Adrenal gland (tissue), 9 donors: ENCODE measurements at regions not wholly inside any gene's neighbourhood (a gene's known extent, or its start where the extent isn't known, plus 50 kb on each side); places are given as distances from the start of the nearest gene placed in this dataset.

Source experiments
- DNase-seq, 7 donors: peaks; one replicate each; pipeline ENCODE4 v3.0.0-alpha.2; 2019 to 2020
- H3K27ac ChIP-seq, 5 donors: fragments of 200-600 bp; sonication (generic) in 4 of 5; 1 replicate in 3 of 5; 2 replicates in 2 of 5; pipeline versions ENCODE4 v1.5.1 to v1.8.0; 2016 to 2020; ENCODE audit warnings: mild to moderate bottlenecking in 1 of 5
- H3K27me3 ChIP-seq: fragments of 200-600 bp; 2 replicates; pipeline ENCODE4 v1.8.0; 2021
- H3K36me3 ChIP-seq, 2 donors: fragments of 200-600 bp; replicated peaks in 1 of 2; 1 replicate in 1 of 2; 2 replicates in 1 of 2; pipeline versions ENCODE4 v1.5.1 to v1.8.0; 2018 to 2022
- H3K4me1 ChIP-seq, 2 donors: fragments of 200-600 bp; replicated peaks in 1 of 2; 1 replicate in 1 of 2; 2 replicates in 1 of 2; pipeline versions ENCODE4 v1.5.1 to v1.8.0; 2018 to 2021
- H3K4me3 ChIP-seq, 4 donors: fragments of 200-600 bp; sonication (generic) in 3 of 4; one replicate each; pipeline ENCODE4 v1.5.1; 2016 to 2018
- H3K9me3 ChIP-seq, 3 donors: fragments of 200-600 bp; sonication (generic) in 1 of 3; replicated peaks in 1 of 3; 1 replicate in 2 of 3; 2 replicates in 1 of 3; pipeline versions ENCODE4 v1.5.1 to v1.8.0; 2016 to 2021
- CTCF ChIP-seq, 6 experiments: fragments of 450-650 bp in 4 of 6; fragments of 200-600 bp in 2 of 6; sonication (generic) in 1 of 6; IDR thresholded peaks; 1 replicate in 5 of 6; 2 replicates in 1 of 6; pipeline versions ENCODE4 v1.5.1 to v1.8.0; 2016 to 2021; ENCODE audit warnings: antibody characterized with exemption in 6 of 6, mild to moderate bottlenecking in 2 of 6, moderate library complexity in 1 of 6
- POLR2A ChIP-seq, 2 donors: fragments of 450-650 bp; IDR thresholded peaks; one replicate each; pipeline ENCODE4 v1.6.1; 2017; ENCODE audit warnings: antibody characterized with exemption in 2 of 2, mild to moderate bottlenecking in 2 of 2, moderate library complexity in 1 of 2
- WGBS, 4 donors: extraction: QIAGEN DNeasy Blood & Tissue Kit in 2 of 4; methylation state at CpG; one replicate each; pipeline versions ENCODE4 v1.1.5 to v1.1.7; 2013 to 2017; 5-methylcytosine and 5-hydroxymethylcytosine counted together
- intact Hi-C, 2 donors: fragments of 100-400 bp; cut with DNase I; formaldehyde crosslinking; loops; one replicate each; pipeline versions ENCODE4 v1.14.1 to v1.15.0; 2022 to 2023
- donor health status: healthy with polysubstance abuse.
- donor health status: Bipolar disorder and iron deficiency.
- donor health status: DM: yes; HTN: yes; CAD: no.
- donor health status: DM: no; HTN: no; CAD: no.
- donor health status: DM: no; HTN: no; CAD: no.

GRCh38 chr1:68958958-68959357, 462.1 kb upstream of the DEPDC1 start:
- Histone ChIP-seq H3K4me3 (no peak overlapping the region), H3K4me1 (no peaks in the 10 kb centered on the region), H3K36me3 (no peaks in the 10 kb centered on the region), H3K9me3 (no peaks in the 10 kb centered on the region), H3K27me3 (no peaks in the 10 kb centered on the region), H3K27ac (no peak overlapping the region)
- DNase-seq = no peak
- WGBS, 4 donors = 22 to 51% (median 41%) methylated on average over 3 of the region's 3 CpGs
- TF ChIP-seq CTCF (IDR thresholded peaks at IDR 0.05) = no peak
- no peak for TF ChIP-seq POLR2A (IDR thresholded peaks at IDR 0.05)
- intact Hi-C loops = no loop called here

GRCh38 chr1:68959461-68960030, 462.7 kb upstream of the DEPDC1 start:
- no peak overlapping the region for H3K27ac ChIP-seq
- 67 to 84% (median 81%) methylated on average over 1 of the region's 1 CpG for WGBS, 4 donors

GRCh38 chr1:68961143-68961542, 464.3 kb upstream of the DEPDC1 start:
- no peak overlapping the region for H3K27ac ChIP-seq
- no peak overlapping the region for H3K4me3 ChIP-seq
- no peaks in the 10 kb centered on the region for H3K9me3 ChIP-seq
- 86 to 95% (median 90%) methylated on average over 1 of the region's 1 CpG for WGBS, 4 donors
- no peaks in the 10 kb centered on the region for H3K27me3 ChIP-seq
- no peak for DNase-seq
- intact Hi-C loops = no loop called here
- H3K4me1 ChIP-seq = no peaks in the 10 kb centered on the region
- H3K36me3 ChIP-seq = no peaks in the 10 kb centered on the region
- TF ChIP-seq POLR2A (IDR thresholded peaks at IDR 0.05) (no peak), CTCF (IDR thresholded peaks at IDR 0.05) (no peak)

More at GRCh38 chr1:68959461-68960030, 462.7 kb upstream of the DEPDC1 start:
- H3K4me3 ChIP-seq = no peak overlapping the region
- no peaks in the 10 kb centered on the region for H3K4me1 ChIP-seq
- H3K27me3 ChIP-seq = no peaks in the 10 kb centered on the region
- no peaks in the 10 kb centered on the region for H3K9me3 ChIP-seq
- no peak for TF ChIP-seq CTCF (IDR thresholded peaks at IDR 0.05)
- no peak for TF ChIP-seq POLR2A (IDR thresholded peaks at IDR 0.05)
- intact Hi-C loops = no loop called here
- no peak for DNase-seq
- no peaks in the 10 kb centered on the region for H3K36me3 ChIP-seq

DNA sequence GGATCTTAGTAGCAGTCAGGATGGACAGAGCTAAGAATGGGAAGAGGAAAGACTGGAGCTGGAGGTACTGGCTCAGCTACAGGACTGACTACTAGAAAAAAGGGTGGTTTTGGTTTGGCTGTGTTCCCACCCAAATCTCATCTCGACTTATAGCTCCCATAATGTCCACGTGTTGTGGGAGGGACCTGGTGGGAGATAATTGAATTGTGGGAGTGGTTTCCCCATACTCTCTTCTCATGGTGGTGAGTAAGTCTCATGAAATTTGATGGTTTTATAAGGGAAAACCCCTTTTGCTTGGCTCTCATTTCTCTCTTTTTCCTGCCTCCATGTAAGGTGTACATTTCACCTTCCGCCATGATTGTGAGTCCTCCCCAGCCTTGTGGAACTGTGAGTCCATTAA, 466.5 kb upstream of the DEPDC1 start:
- Histone ChIP-seq H3K4me1 (no peaks in the 10 kb centered on the region), H3K27ac (no peak overlapping the region), H3K27me3 (no peaks in the 10 kb centered on the region), H3K9me3 (no peaks in the 10 kb centered on the region), H3K36me3 (no peaks in the 10 kb centered on the region), H3K4me3 (no peak overlapping the region)
- TF ChIP-seq CTCF (IDR thresholded peaks at IDR 0.05) (no peak), POLR2A (IDR thresholded peaks at IDR 0.05) (no peak)
- intact Hi-C loops = no loop called here
- WGBS, 4 donors = 47 to 55% (median 53%) methylated on average over 3 of the region's 3 CpGs
- DNase-seq = no peak
